H1 (cell line): ENCODE measurements at regions not wholly inside any gene's neighbourhood (a gene's known extent, or its start where the extent isn't known, plus 50 kb on each side); places are given as distances from the start of the nearest gene placed in this dataset.

ENCODE experiments used
- CTCF ChIA-PET: fragments of 300-600 bp; sonication (Branson Sonifier 250); formaldehyde crosslinking; loops from one replicate; lab custom pipeline; 2021; ENCODE audit not compliant: partially characterized antibody; lab: Charles Lee
- POLR2A ChIA-PET: fragments of 300-600 bp; sonication (Branson Sonifier 250); formaldehyde crosslinking; loops from one replicate; lab custom pipeline; 2021; ENCODE audit warnings: inconsistent platforms; ENCODE audit not compliant: partially characterized antibody; lab: Charles Lee
- DNase-seq, 2 experiments: peaks; one replicate each; pipeline versions ENCODE4 v3.0.0 to v3.0.0-alpha.2; 2010 to 2022; ENCODE audit warnings: low spot score in 2 of 2, low read depth in 1 of 2, mixed read lengths in 1 of 2
- FAIRE-seq: peaks from 2 replicates; lab custom pipeline; 2011; peaks lifted over from hg19 to GRCh38; lab: Jason Lieb, UNC
- H2AFZ ChIP-seq: 2 replicates; pipeline ENCODE4 v1.8.1; 2012; ENCODE audit warnings: low read length, inconsistent platforms
- H2AK5ac ChIP-seq: 2 replicates; pipeline ENCODE4 v1.6.1; 2013; ENCODE audit warnings: low read depth, low read length
- H2BK120ac ChIP-seq: replicated peaks from 2 replicates; pipeline ENCODE3; 2013; ENCODE audit warnings: low read depth, low read length, inconsistent platforms
- H2BK12ac ChIP-seq: 2 replicates; pipeline ENCODE4 v1.6.1; 2013; ENCODE audit warnings: low read depth, low read length
- H2BK15ac ChIP-seq: 2 replicates; pipeline ENCODE4 v1.6.1; 2013; ENCODE audit warnings: low read length
- H2BK20ac ChIP-seq: 2 replicates; pipeline ENCODE4 v1.6.1; 2013; ENCODE audit warnings: low read length
- H2BK5ac ChIP-seq: 2 replicates; pipeline ENCODE4 v1.6.1; 2013; ENCODE audit warnings: low read depth, low read length
- H3K14ac ChIP-seq: 2 replicates; pipeline ENCODE4 v1.6.1; 2013; ENCODE audit warnings: inconsistent platforms; ENCODE audit not compliant: insufficient read length
- H3K18ac ChIP-seq: 2 replicates; pipeline ENCODE4 v1.6.1; 2013; ENCODE audit warnings: low read length; ENCODE audit errors: extremely low read depth
- H3K23ac ChIP-seq: 2 replicates; pipeline ENCODE4 v1.6.1; 2013; ENCODE audit warnings: inconsistent platforms; ENCODE audit not compliant: insufficient read length
- H3K23me2 ChIP-seq: 2 replicates; pipeline ENCODE4 v1.6.1; 2013; ENCODE audit warnings: low read depth, low read length
- H3K27ac ChIP-seq: 2 replicates; pipeline ENCODE4 v1.6.1; 2011; ENCODE audit warnings: low read depth, low read length, inconsistent platforms
- H3K27me3 ChIP-seq, 4 experiments: replicated peaks in 1 of 4; 1 replicate in 1 of 4; 2 replicates in 3 of 4; pipeline versions ENCODE4 v1.6.1 to v1.8.1; 2011 to 2013; ENCODE audit warnings: low read length in 3 of 4, mild to moderate bottlenecking in 3 of 4, inconsistent platforms in 2 of 4, mixed read lengths in 2 of 4, moderate library complexity in 1 of 4; ENCODE audit not compliant: control insufficient read depth in 3 of 4, insufficient read depth in 3 of 4; ENCODE audit errors: extremely low read depth in 1 of 4
- H3K36me3 ChIP-seq, 4 experiments: 2 replicates each; pipeline versions ENCODE4 v1.6.1 to v1.8.1; 2011 to 2013; ENCODE audit warnings: mild to moderate bottlenecking in 4 of 4, low read length in 3 of 4, moderate library complexity in 2 of 4, control low read depth in 1 of 4, inconsistent platforms in 1 of 4; ENCODE audit not compliant: insufficient read depth in 4 of 4, control insufficient read depth in 2 of 4
- H3K4ac ChIP-seq: replicated peaks from 2 replicates; pipeline ENCODE3; 2013; ENCODE audit warnings: low read length, low read depth, mixed read lengths, inconsistent platforms; ENCODE audit not compliant: insufficient read length
- H3K4me1 ChIP-seq, 4 experiments: replicated peaks in 1 of 4; 1 replicate in 1 of 4; 2 replicates in 3 of 4; pipeline versions ENCODE4 v1.6.1 to v1.8.1; 2011 to 2013; ENCODE audit warnings: low read length in 3 of 4, inconsistent platforms in 2 of 4, mixed read lengths in 1 of 4; ENCODE audit not compliant: insufficient read depth in 4 of 4, control insufficient read depth in 3 of 4
- H3K4me2 ChIP-seq, 2 experiments: 2 replicates each; pipeline versions ENCODE4 v1.6.1 to v1.8.1; 2011 to 2013; ENCODE audit warnings: low read depth in 2 of 2, low read length in 2 of 2, control low read depth in 1 of 2, inconsistent platforms in 1 of 2, mild to moderate bottlenecking in 1 of 2; ENCODE audit not compliant: insufficient read depth in 1 of 2
- H3K4me3 ChIP-seq, 4 experiments: fragments of 200-600, 300-600 bp in 1 of 4; sonication (generic), shearing (Covaris generic), sonication (Bioruptor Twin) in 1 of 4; 2 replicates each; pipeline versions ENCODE4 v1.5.1 to v1.8.1; 2011 to 2016; ENCODE audit warnings: low read length in 4 of 4, low read depth in 3 of 4, control low read depth in 2 of 4, inconsistent platforms in 2 of 4, mild to moderate bottlenecking in 2 of 4, mixed read lengths in 1 of 4, moderate library complexity in 1 of 4; ENCODE audit not compliant: insufficient read depth in 2 of 4; ENCODE audit errors: extremely low read depth in 1 of 4
- H3K56ac ChIP-seq: replicated peaks from 2 replicates; pipeline ENCODE3; 2013; ENCODE audit warnings: low read depth, mild to moderate bottlenecking, mixed read lengths, low read length, inconsistent platforms; ENCODE audit not compliant: insufficient read length
- H3K79me1 ChIP-seq: 2 replicates; pipeline ENCODE4 v1.6.1; 2013; ENCODE audit warnings: low read depth, low read length, control low read depth
- H3K79me2 ChIP-seq, 2 experiments: 2 replicates each; pipeline versions ENCODE4 v1.6.1 to v1.8.1; 2012 to 2013; ENCODE audit warnings: low read length in 2 of 2, mild to moderate bottlenecking in 2 of 2, inconsistent platforms in 1 of 2; ENCODE audit not compliant: insufficient read depth in 2 of 2, control insufficient read depth in 1 of 2
- H3K9ac ChIP-seq, 4 experiments: replicated peaks in 1 of 4; 1 replicate in 1 of 4; 2 replicates in 3 of 4; pipeline versions ENCODE4 v1.6.1 to v1.8.1; 2011 to 2013; ENCODE audit warnings: low read depth in 3 of 4, low read length in 3 of 4, control low read depth in 2 of 4, mild to moderate bottlenecking in 2 of 4, moderate library complexity in 2 of 4, inconsistent platforms in 1 of 4; ENCODE audit errors: extremely low read depth in 1 of 4
- H3K9me3 ChIP-seq, 2 experiments: 2 replicates each; pipeline versions ENCODE4 v1.6.1 to v1.8.1; 2012 to 2013; ENCODE audit warnings: mild to moderate bottlenecking in 2 of 2, moderate library complexity in 2 of 2, control low read depth in 1 of 2, inconsistent platforms in 1 of 2, low read depth in 1 of 2, low read length in 1 of 2, mixed read lengths in 1 of 2; ENCODE audit not compliant: insufficient read depth in 2 of 2
- H4K20me1 ChIP-seq, 2 experiments: replicated peaks in 1 of 2; 2 replicates each; pipeline versions ENCODE3 to v1.8.1; 2011 to 2013; ENCODE audit warnings: inconsistent platforms in 2 of 2, low read length in 2 of 2, mild to moderate bottlenecking in 1 of 2; ENCODE audit not compliant: insufficient read depth in 2 of 2, control insufficient read depth in 1 of 2
- H4K5ac ChIP-seq: 2 replicates; pipeline ENCODE4 v1.6.1; 2013; ENCODE audit warnings: low read length, low read depth, mixed read lengths, inconsistent platforms; ENCODE audit not compliant: insufficient read length
- H4K8ac ChIP-seq: 2 replicates; pipeline ENCODE4 v1.8.0; 2013; ENCODE audit warnings: mild to moderate bottlenecking, moderate library complexity, low read length, inconsistent platforms; ENCODE audit not compliant: insufficient read depth; ENCODE audit errors: extremely low read depth
- H4K91ac ChIP-seq: replicated peaks from 2 replicates; pipeline ENCODE3; 2013; ENCODE audit warnings: low read length, mixed read lengths, inconsistent platforms; ENCODE audit not compliant: insufficient read length
- ASH2L ChIP-seq: fragments of 200-600, 300-600 bp; sonication (generic); IDR thresholded peaks from one replicate; pipeline ENCODE4 v1.7.1; 2017; ENCODE audit warnings: low read length
- BACH1 ChIP-seq: IDR thresholded peaks from 2 replicates; pipeline ENCODE4 v1.6.1; 2012; ENCODE audit warnings: low read length, improper control_type of control experiment
- SIRT6 ChIP-seq: IDR thresholded peaks from one replicate; pipeline ENCODE4 v1.7.1; 2012; ENCODE audit warnings: low read length, inconsistent platforms
- SP2 ChIP-seq: IDR thresholded peaks from 2 replicates; pipeline ENCODE4 v1.6.1; 2012; ENCODE audit warnings: mild to moderate bottlenecking, low read length, inconsistent platforms
- SRF ChIP-seq: IDR thresholded peaks from 2 replicates; pipeline ENCODE4 v1.6.1; 2011; ENCODE audit warnings: mild to moderate bottlenecking, low read depth, low read length, moderate library complexity
- TAF1 ChIP-seq: IDR thresholded peaks from 2 replicates; pipeline ENCODE4 v1.6.1; 2011; ENCODE audit warnings: mild to moderate bottlenecking, low read depth, low read length
- WGBS, 2 experiments: shearing (Covaris generic) in 1 of 2; methylation state at CpG; one replicate each; pipeline versions ENCODE4 v1.1.6 to v1.1.7; 2013 to 2015; ENCODE audit warnings: low lambda C conversion rate in 2 of 2, mixed read lengths in 2 of 2, inconsistent platforms in 1 of 2, low coverage in 1 of 2, missing lambda C conversion rate in 1 of 2; ENCODE audit not compliant: insufficient replicate concordance in 2 of 2, insufficient coverage in 1 of 2, insufficient read length in 1 of 2; ENCODE audit errors: extremely low coverage in 1 of 2, missing lambda C conversion rate in 1 of 2; 5-methylcytosine and 5-hydroxymethylcytosine counted together

- no peak overlapping the region for H3K56ac ChIP-seq
- no peak overlapping the region for H2BK120ac ChIP-seq
- no peaks in the 10 kb centered on the region for H4K20me1 ChIP-seq
- H3K4ac ChIP-seq = no peak overlapping the region
- ChIA-PET POLR2A (no interaction called here), CTCF (interaction anchor here (1.2 kb wide), 1 partner anchor 9 kb away, joined by 4 read pairs; no protein-coding TSS in a partner anchor)
- no peak overlapping the region for H3K4me2 ChIP-seq
- H3K14ac ChIP-seq = no peak overlapping the region
- H3K4me1 ChIP-seq = peaks cover 0 to 7% (median 0%) of the 10 kb centered on the region in 4 experiments; a peak in 2 of 7 replicates
- no peaks in the 10 kb centered on the region for H3K9me3 ChIP-seq
- H3K27ac ChIP-seq = no peak overlapping the region
- no peak for TF ChIP-seq TAF1
- TF ChIP-seq SRF = no peak
- no peak for TF ChIP-seq ASH2L
- no peak for TF ChIP-seq SIRT6
- TF ChIP-seq SP2 = no peak
- TF ChIP-seq BACH1 = no peak
- no peak overlapping the region for H3K4me3 ChIP-seq
- H3K18ac ChIP-seq = no peak overlapping the region
- no peak for FAIRE-seq
- H3K36me3 ChIP-seq = no peaks in the 10 kb centered on the region
- H3K79me1 ChIP-seq = no peaks in the 10 kb centered on the region
- H3K9ac ChIP-seq = no peak overlapping the region
- H2BK5ac ChIP-seq = no peak overlapping the region
- no peaks in the 10 kb centered on the region; a peak in 1 of 7 replicates for H3K27me3 ChIP-seq
- H2BK12ac ChIP-seq = no peak overlapping the region
- 80% methylated on average over 1 of the region's 1 CpG; no CpG with 5 or more reads in 1 of the 2 experiments for WGBS, 2 experiments
- no peak overlapping the region for H4K5ac ChIP-seq
- H3K79me2 ChIP-seq = no peaks in the 10 kb centered on the region
- H4K8ac ChIP-seq = no peak overlapping the region
- DNase-seq = no peak
- no peak overlapping the region for H2AK5ac ChIP-seq
- H4K91ac ChIP-seq = no peak overlapping the region
- no peak overlapping the region for H2BK20ac ChIP-seq
- H3K23ac ChIP-seq = no peak overlapping the region
- H3K23me2 ChIP-seq = no peaks in the 10 kb centered on the region
- H2AFZ ChIP-seq = no peak overlapping the region
- H2BK15ac ChIP-seq = no peak overlapping the region
Observed at GRCh38 chr6:163871616-163872015, 457.1 kb downstream of the QKI start.
